Nephron progenitor cell (in vitro differentiated cells): ENCODE measurements at regions not wholly inside any gene's neighbourhood (a gene's known extent, or its start where the extent isn't known, plus 50 kb on each side); places are given as distances from the start of the nearest gene placed in this dataset.
"Not testable (repeated sequence)": the region's sequence is repeated elsewhere in the genome, so short reads cannot be mapped to it uniquely, and the experiment has no call there.

Experiments
- DNase-seq: peaks from one replicate; pipeline ENCODE4 v3.0.0; 2021
- H3K27ac Mint-ChIP-seq: 2 replicates; pipeline ENCODE4 v1.8.0; 2021; ENCODE audit warnings: mild to moderate bottlenecking, moderate library complexity, mixed read lengths
- H3K27me3 Mint-ChIP-seq: 2 replicates; pipeline ENCODE4 v1.8.0; 2021; ENCODE audit warnings: mild to moderate bottlenecking, low read depth, mixed read lengths; ENCODE audit not compliant: poor library complexity
- H3K36me3 Mint-ChIP-seq: 2 replicates; pipeline ENCODE4 v1.8.0; 2021; ENCODE audit warnings: low read depth, mixed read lengths
- H3K4me1 Mint-ChIP-seq: 2 replicates; pipeline ENCODE4 v1.8.0; 2021; ENCODE audit warnings: mixed read lengths
- H3K4me3 Mint-ChIP-seq: 2 replicates; pipeline ENCODE4 v1.8.0; 2021; ENCODE audit warnings: mild to moderate bottlenecking, moderate library complexity, mixed read lengths
- H3K9me3 Mint-ChIP-seq: 2 replicates; pipeline ENCODE4 v1.8.0; 2021; ENCODE audit warnings: mild to moderate bottlenecking, moderate library complexity, mixed read lengths
- TF ChIP-seq, protein P1 (sequence below): fragments of 200-600 bp; sonication (generic); IDR thresholded peaks from 2 replicates; pipeline ENCODE4 v1.5.0; 2021; ENCODE audit warnings: antibody characterized with exemption

DNA sequence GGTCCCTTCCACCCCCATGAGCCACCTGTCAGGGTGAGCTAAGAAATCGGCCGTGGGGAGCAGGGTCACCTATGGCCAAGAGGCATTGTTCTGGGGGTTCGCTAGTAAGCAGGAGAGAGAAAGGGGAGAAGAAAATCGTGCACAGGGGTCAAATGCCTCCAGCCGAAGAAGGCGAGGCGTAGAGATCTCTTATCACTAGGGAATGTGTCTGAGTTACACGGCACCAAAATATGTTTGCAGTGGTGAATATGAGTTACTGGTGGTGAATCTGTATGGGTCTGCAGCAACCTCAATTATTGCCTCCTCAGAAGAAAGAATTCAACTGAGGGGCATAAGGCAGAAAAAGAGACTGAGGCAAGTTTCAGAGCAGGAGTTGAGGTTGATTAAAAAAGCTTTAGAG lies 54.2 kb upstream of the RABGAP1L start:
- Mint-ChIP-seq H3K27ac (no peak overlapping the region), H3K9me3 (no peaks in the 10 kb centered on the region), H3K27me3 (peaks cover 3% of the 10 kb centered on the region), H3K4me3 (no peak overlapping the region), H3K4me1 (no peaks in the 10 kb centered on the region), H3K36me3 (no peaks in the 10 kb centered on the region)
- DNase-seq = no peak
- TF ChIP-seq, protein P1, sequence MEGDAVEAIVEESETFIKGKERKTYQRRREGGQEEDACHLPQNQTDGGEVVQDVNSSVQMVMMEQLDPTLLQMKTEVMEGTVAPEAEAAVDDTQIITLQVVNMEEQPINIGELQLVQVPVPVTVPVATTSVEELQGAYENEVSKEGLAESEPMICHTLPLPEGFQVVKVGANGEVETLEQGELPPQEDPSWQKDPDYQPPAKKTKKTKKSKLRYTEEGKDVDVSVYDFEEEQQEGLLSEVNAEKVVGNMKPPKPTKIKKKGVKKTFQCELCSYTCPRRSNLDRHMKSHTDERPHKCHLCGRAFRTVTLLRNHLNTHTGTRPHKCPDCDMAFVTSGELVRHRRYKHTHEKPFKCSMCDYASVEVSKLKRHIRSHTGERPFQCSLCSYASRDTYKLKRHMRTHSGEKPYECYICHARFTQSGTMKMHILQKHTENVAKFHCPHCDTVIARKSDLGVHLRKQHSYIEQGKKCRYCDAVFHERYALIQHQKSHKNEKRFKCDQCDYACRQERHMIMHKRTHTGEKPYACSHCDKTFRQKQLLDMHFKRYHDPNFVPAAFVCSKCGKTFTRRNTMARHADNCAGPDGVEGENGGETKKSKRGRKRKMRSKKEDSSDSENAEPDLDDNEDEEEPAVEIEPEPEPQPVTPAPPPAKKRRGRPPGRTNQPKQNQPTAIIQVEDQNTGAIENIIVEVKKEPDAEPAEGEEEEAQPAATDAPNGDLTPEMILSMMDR = no peak

DNA sequence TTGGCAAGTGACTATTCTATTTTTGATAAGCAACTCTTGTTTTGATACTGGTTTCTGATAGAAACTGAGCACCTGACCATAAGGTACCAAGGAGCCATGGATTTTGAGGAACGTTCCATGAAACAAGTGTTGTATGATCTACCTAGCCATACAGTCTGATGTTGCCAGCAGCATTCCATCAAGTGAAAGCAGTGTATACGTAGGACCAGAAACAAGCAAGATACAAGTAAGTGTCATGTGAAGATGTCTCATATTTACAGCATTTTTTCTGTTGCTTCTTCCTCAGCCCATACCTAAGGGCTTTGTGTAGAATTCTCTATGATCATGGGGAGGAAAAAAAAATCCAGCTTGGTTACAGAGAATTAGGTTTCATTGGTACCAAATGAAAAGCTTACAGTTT lies 55.6 kb upstream of the RABGAP1L start:
- peaks cover 6% of the 10 kb centered on the region for H3K27me3 Mint-ChIP-seq
- TF ChIP-seq, protein P1 = no peak
- H3K4me3 Mint-ChIP-seq = no peak overlapping the region
- H3K27ac Mint-ChIP-seq = no peak overlapping the region
- no peaks in the 10 kb centered on the region for H3K36me3 Mint-ChIP-seq
- no peaks in the 10 kb centered on the region for H3K4me1 Mint-ChIP-seq
- H3K9me3 Mint-ChIP-seq = peaks cover 4% of the 10 kb centered on the region
- no peak for DNase-seq

DNA sequence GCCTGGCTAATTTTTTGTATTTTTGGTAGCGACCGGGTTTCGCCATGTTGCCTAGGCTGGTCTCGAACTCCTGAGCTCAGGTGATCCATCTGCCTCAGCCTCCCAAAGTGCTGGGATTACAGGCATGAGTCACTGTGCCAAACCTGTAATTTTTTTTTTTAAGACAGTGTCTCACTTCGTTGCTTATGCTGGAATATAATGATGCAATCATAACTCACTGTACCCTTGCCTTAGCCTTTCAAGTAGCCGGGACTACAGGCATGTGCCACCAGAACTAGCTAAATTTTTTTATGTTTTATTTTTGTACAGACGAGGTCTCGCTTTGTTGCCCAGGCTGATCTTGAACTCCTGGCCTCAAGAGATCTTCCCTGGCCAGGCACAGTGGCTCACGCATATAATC lies 57.3 kb upstream of the RABGAP1L start:
- not testable (repeated sequence) for H3K4me1 Mint-ChIP-seq, H3K27me3 Mint-ChIP-seq, H3K27ac Mint-ChIP-seq, H3K9me3 Mint-ChIP-seq, H3K4me3 Mint-ChIP-seq, H3K36me3 Mint-ChIP-seq, DNase-seq

GRCh38 chr1:174097426-174097825 lies 61.9 kb upstream of the RABGAP1L start:
- Mint-ChIP-seq H3K27me3 (peaks cover 8% of the 10 kb centered on the region), H3K4me3 (no peak overlapping the region), H3K4me1 (no peaks in the 10 kb centered on the region), H3K36me3 (no peaks in the 10 kb centered on the region), H3K9me3 (peaks cover 4% of the 10 kb centered on the region), H3K27ac (no peak overlapping the region)
- TF ChIP-seq, protein P1 = no peak
- no peak for DNase-seq

DNA sequence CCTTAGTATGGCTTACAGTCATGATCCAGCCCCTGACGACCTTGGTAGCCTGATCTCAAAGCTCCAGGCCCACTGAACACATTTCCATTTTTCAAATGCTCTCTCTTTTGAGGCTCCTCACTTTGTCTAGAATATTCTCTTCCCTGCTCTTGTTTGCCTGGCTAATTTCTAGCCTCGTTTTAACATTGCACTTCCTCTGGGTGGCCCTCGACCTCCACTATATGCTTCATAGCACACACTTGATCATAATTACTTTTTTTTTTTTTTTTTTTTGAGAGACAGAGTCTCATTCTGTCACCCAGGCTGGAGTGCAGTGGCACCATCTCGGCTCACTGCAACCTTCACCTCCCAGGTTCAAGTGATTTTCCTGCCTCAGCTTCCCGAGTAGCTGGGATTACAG lies 65.5 kb upstream of the RABGAP1L start:
- H3K27ac Mint-ChIP-seq, H3K9me3 Mint-ChIP-seq, H3K4me1 Mint-ChIP-seq, H3K4me3 Mint-ChIP-seq, H3K36me3 Mint-ChIP-seq, DNase-seq, H3K27me3 Mint-ChIP-seq: not testable (repeated sequence)

DNA sequence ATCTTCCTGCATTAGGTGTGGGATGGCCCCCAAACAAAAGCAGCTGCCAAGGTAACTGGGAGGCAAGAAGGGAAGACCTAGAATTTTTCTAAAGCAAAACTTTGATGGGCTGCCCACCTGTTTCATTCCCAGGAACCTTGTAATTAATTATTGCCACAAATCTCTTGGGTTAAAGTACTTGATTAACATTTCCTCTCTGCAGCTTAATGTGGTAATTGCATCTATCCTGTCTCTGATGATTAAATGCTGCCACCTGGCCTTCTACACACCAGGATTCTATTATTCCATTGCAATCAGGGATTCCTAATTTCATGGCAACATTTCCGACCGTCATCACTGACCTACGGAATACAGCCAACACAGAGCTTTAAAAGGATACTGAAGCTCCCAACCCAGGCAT lies 68.3 kb upstream of the RC3H1 start:
- Mint-ChIP-seq H3K4me1 (no peaks in the 10 kb centered on the region), H3K27me3 (no peaks in the 10 kb centered on the region), H3K36me3 (no peaks in the 10 kb centered on the region), H3K27ac (no peak overlapping the region), H3K9me3 (peaks cover 5% of the 10 kb centered on the region), H3K4me3 (no peak overlapping the region)
- no peak for DNase-seq
- TF ChIP-seq, protein P1 = no peak

DNA sequence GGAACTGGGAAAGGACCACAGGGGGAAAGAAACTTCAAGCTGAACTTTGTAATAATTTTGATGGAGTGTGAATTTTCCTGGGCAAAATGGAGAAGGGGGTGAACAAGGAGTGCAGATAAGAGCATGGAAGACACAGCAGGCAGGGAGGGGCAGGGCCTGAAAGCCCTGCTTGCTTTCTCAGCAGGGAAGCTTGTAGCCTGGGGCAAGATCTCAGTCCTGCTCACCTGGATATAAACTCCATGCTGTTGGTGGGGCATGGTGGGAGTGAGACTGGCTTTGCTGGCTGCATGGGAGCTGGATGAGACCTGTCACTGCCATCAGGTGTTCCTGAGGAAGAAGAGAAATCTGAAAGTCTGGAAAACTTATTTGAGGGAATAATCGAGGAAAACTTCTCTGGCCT lies 58.7 kb upstream of the RC3H1 start:
- H3K27ac Mint-ChIP-seq = no peak overlapping the region

More for the DNA sequence above, 58.7 kb upstream of the RC3H1 start:
- no peaks in the 10 kb centered on the region for H3K36me3 Mint-ChIP-seq
- no peak overlapping the region for H3K4me3 Mint-ChIP-seq
- TF ChIP-seq, protein P1 = no peak
- H3K9me3 Mint-ChIP-seq = peaks cover 7% of the 10 kb centered on the region
- H3K4me1 Mint-ChIP-seq = peaks cover 11% of the 10 kb centered on the region
- peaks cover 4% of the 10 kb centered on the region for H3K27me3 Mint-ChIP-seq
- DNase-seq = no peak
